ENCODE measurements at regions not wholly inside any gene's neighbourhood (a gene's known extent, or its start where the extent isn't known, plus 50 kb on each side); places are given as distances from the start of the nearest gene placed in this dataset.

DNA sequence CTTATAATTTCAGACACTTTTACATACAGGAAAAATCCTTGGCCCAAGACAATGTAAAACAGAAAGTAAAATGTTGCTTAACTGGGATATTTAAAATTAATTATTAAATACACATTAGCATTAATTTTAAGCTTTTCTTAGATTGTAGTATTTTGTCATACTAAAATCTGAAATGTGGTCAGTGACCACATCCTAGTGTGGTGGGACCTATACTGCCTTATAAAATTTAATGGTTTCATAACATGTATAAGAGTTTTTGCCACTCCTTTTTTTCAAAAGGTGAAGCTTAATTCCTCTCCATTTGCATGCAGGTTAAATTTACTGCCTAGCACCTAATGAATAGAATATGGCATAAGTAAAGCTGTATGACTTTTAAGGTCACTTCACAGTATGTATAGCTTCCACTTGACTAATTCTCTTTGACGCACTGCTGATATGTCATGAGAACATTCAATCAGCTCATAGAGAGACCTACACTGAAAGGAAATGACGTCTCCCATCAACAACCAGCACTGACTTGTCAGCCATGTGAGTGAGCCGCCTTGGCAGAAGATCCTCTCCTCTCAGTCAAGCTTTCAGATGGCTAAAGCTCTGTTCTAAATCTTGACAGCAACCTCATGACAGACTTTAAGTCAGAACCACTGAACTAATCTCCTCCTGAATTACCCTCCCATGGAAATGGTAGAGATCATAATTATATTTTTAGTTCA lies 847.8 kb downstream of the SI start:
- no peak for TF ChIP-seq RAD21 (conservative IDR thresholded peaks at IDR 0.05 in 1 of 2, IDR thresholded peaks at IDR 0.05 in 1 of 2)
- no peak for TF ChIP-seq CTCF (IDR thresholded peaks at IDR 0.05)
- TF ChIP-seq, protein P1, sequence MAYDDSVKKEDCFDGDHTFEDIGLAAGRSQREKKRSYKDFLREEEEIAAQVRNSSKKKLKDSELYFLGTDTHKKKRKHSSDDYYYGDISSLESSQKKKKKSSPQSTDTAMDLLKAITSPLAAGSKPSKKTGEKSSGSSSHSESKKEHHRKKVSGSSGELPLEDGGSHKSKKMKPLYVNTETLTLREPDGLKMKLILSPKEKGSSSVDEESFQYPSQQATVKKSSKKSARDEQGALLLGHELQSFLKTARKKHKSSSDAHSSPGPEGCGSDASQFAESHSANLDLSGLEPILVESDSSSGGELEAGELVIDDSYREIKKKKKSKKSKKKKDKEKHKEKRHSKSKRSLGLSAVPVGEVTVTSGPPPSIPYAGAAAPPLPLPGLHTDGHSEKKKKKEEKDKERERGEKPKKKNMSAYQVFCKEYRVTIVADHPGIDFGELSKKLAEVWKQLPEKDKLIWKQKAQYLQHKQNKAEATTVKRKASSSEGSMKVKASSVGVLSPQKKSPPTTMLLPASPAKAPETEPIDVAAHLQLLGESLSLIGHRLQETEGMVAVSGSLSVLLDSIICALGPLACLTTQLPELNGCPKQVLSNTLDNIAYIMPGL (CRISPR knock-in tag; IDR thresholded peaks at IDR 0.05; ENCODE audit: borderline replicate concordance) = no peak

All from A549 (cell line).